Neural cell (in vitro differentiated cells): ENCODE measurements at regions not wholly inside any gene's neighbourhood (a gene's known extent, or its start where the extent isn't known, plus 50 kb on each side); places are given as distances from the start of the nearest gene placed in this dataset.
"Not testable (repeated sequence)": the region's sequence is repeated elsewhere in the genome, so short reads cannot be mapped to it uniquely, and the experiment has no call there.

Experiments used
- H2AFZ ChIP-seq: fragments of 200-600, 300-800 bp; sonication (generic), shearing (Covaris generic); 2 replicates; pipeline ENCODE4 v1.6.0; 2014; ENCODE audit warnings: low read depth, mild to moderate bottlenecking, antibody characterized with exemption, low read length, moderate library complexity
- H3F3A ChIP-seq: fragments of 200-600 bp; shearing (Covaris generic); 2 replicates; pipeline ENCODE4 v1.6.1; 2016; ENCODE audit warnings: mild to moderate bottlenecking, moderate library complexity, mixed read lengths, antibody characterized with exemption, low read length; ENCODE audit not compliant: insufficient read depth, poor library complexity, severe bottlenecking
- H3K27ac ChIP-seq: fragments of 200-600, 300-800 bp; sonication (generic), shearing (Covaris generic); 2 replicates; pipeline ENCODE4 v1.5.1; 2014; ENCODE audit warnings: mild to moderate bottlenecking, low read length, moderate library complexity
- H3K27me3 ChIP-seq: fragments of 300-800, 200-600 bp; sonication (generic), shearing (Covaris generic); 2 replicates; pipeline ENCODE4 v1.6.0; 2014; ENCODE audit warnings: mild to moderate bottlenecking, low read depth, low read length, moderate library complexity; ENCODE audit not compliant: insufficient read depth
- H3K36me3 ChIP-seq: fragments of 300-800, 200-600 bp; sonication (generic), shearing (Covaris generic); 2 replicates; pipeline ENCODE4 v1.5.1; 2014; ENCODE audit warnings: mild to moderate bottlenecking, antibody characterized with exemption, low read length, moderate library complexity; ENCODE audit not compliant: insufficient read depth
- H3K4me2 ChIP-seq: fragments of 300-800, 200-600 bp; sonication (generic), shearing (Covaris generic); 2 replicates; pipeline ENCODE4 v1.6.0; 2014; ENCODE audit warnings: mild to moderate bottlenecking, low read length
- H3K4me3 ChIP-seq: fragments of 300-800, 200-600 bp; sonication (generic), shearing (Covaris generic); 2 replicates; pipeline ENCODE4 v1.5.1; 2014; ENCODE audit warnings: mild to moderate bottlenecking, low read length, moderate library complexity
- H3K79me2 ChIP-seq: fragments of 200-600 bp; shearing (Covaris generic); replicated peaks from 2 replicates; pipeline ENCODE4 v1.6.0; 2014; ENCODE audit warnings: mild to moderate bottlenecking, low read length, moderate library complexity; ENCODE audit not compliant: insufficient read depth
- H3K9ac ChIP-seq: fragments of 300-800, 200-600 bp; sonication (generic), shearing (Covaris generic); 2 replicates; pipeline ENCODE4 v1.6.1; 2016; ENCODE audit warnings: mild to moderate bottlenecking, low read length, mixed read lengths
- H3K9me2 ChIP-seq: fragments of 200-600 bp; shearing (Covaris generic); 2 replicates; pipeline ENCODE4 v1.6.1; 2016; ENCODE audit warnings: mild to moderate bottlenecking, low read length, mixed read lengths; ENCODE audit not compliant: insufficient read depth
- H3K9me3 ChIP-seq: fragments of 200-600, 300-800 bp; sonication (generic), shearing (Covaris generic); 2 replicates; pipeline ENCODE4 v1.6.1; 2016; ENCODE audit warnings: mild to moderate bottlenecking, mixed run types, low read length, moderate library complexity, mixed read lengths
- H4K20me1 ChIP-seq: fragments of 200-600 bp; shearing (Covaris generic); 2 replicates; pipeline ENCODE4 v1.6.1; 2016; ENCODE audit warnings: mild to moderate bottlenecking, mixed run types; ENCODE audit not compliant: insufficient read depth
- CTCF ChIP-seq: fragments of 450-650 bp; IDR thresholded peaks from 2 replicates; pipeline ENCODE4 v1.5.1; 2014; ENCODE audit warnings: antibody characterized with exemption, mild to moderate bottlenecking, moderate library complexity; ENCODE audit not compliant: poor library complexity, severe bottlenecking
- EP300 ChIP-seq: fragments of 450-650 bp; conservative IDR thresholded peaks from 2 replicates; pipeline ENCODE4 v1.6.1; 2014; ENCODE audit warnings: antibody characterized with exemption, mild to moderate bottlenecking, moderate library complexity; ENCODE audit not compliant: poor library complexity, severe bottlenecking
- EZH2 ChIP-seq: fragments of 200-600, 300-800 bp; shearing (Covaris generic), sonication (generic); IDR thresholded peaks from 2 replicates; pipeline ENCODE4 v1.6.1; 2014; ENCODE audit warnings: antibody characterized with exemption, low read length, borderline replicate concordance, mild to moderate bottlenecking; ENCODE audit not compliant: insufficient read depth, poor library complexity, severe bottlenecking
- MXI1 ChIP-seq: fragments of 450-650 bp; conservative IDR thresholded peaks from 2 replicates; pipeline ENCODE4 v1.6.1; 2014; ENCODE audit warnings: antibody characterized with exemption, mild to moderate bottlenecking; ENCODE audit not compliant: poor library complexity, severe bottlenecking
- POLR2AphosphoS5 ChIP-seq: IDR thresholded peaks from 2 replicates; pipeline ENCODE4 v1.6.1; 2012
- RAD21 ChIP-seq: fragments of 450-650 bp; conservative IDR thresholded peaks from 2 replicates; pipeline ENCODE4 v1.6.1; 2014; ENCODE audit warnings: antibody characterized with exemption, mild to moderate bottlenecking, moderate library complexity
- REST ChIP-seq: IDR thresholded peaks from 2 replicates; pipeline ENCODE4 v1.6.1; 2012; ENCODE audit warnings: borderline replicate concordance
- SMC3 ChIP-seq: fragments of 450-650 bp; conservative IDR thresholded peaks from 2 replicates; pipeline ENCODE4 v1.6.1; 2014; ENCODE audit warnings: antibody characterized with exemption, mild to moderate bottlenecking, moderate library complexity; ENCODE audit not compliant: poor library complexity
- TAF1 ChIP-seq: IDR thresholded peaks from 2 replicates; pipeline ENCODE4 v1.6.1; 2012; ENCODE audit warnings: low read depth

GRCh38 chr16:26413780-26414179 is 652.9 kb upstream of the C16orf82 start:
- Histone ChIP-seq H3K36me3 (no peaks in the 10 kb centered on the region), H3K27me3 (no peaks in the 10 kb centered on the region), H3K9ac (peak overlapping the region; percentile 35), H3K9me2 (no peaks in the 10 kb centered on the region), H3K4me2 (peak overlapping the region; percentile 22), H2AFZ (no peak overlapping the region), H3K9me3 (no peaks in the 10 kb centered on the region), H4K20me1 (no peaks in the 10 kb centered on the region), H3K79me2 (no peaks in the 10 kb centered on the region), H3K4me3 (peak overlapping the region; percentile 34), H3F3A (no peaks in the 10 kb centered on the region), H3K27ac (peak overlapping the region; percentile 74)
- TF ChIP-seq REST: no peak
- TF ChIP-seq RAD21: peak; percentile 55
- TF ChIP-seq CTCF: no peak
- peak; percentile 41 for TF ChIP-seq MXI1
- TF ChIP-seq EZH2: no peak
- peak; percentile 80 for TF ChIP-seq EP300
- peak; percentile 52 for TF ChIP-seq SMC3
- peak; percentile 69 for TF ChIP-seq POLR2AphosphoS5
- TF ChIP-seq TAF1: no peak

- H3K79me2 ChIP-seq, H3F3A ChIP-seq, H2AFZ ChIP-seq, H3K9me3 ChIP-seq, H3K4me3 ChIP-seq, H3K4me2 ChIP-seq, H4K20me1 ChIP-seq, H3K9me2 ChIP-seq, H3K27me3 ChIP-seq, H3K9ac ChIP-seq, H3K27ac ChIP-seq, H3K36me3 ChIP-seq: not testable (repeated sequence)
Measured at GRCh38 chr16:26419458-26419857, 647.3 kb upstream of the C16orf82 start.

- Histone ChIP-seq H3F3A (no peaks in the 10 kb centered on the region), H2AFZ (no peak overlapping the region), H3K9ac (no peak overlapping the region), H3K36me3 (no peaks in the 10 kb centered on the region), H3K9me3 (no peaks in the 10 kb centered on the region), H3K4me2 (no peak overlapping the region), H3K27me3 (no peaks in the 10 kb centered on the region), H3K79me2 (no peaks in the 10 kb centered on the region), H4K20me1 (no peaks in the 10 kb centered on the region), H3K4me3 (no peak overlapping the region), H3K9me2 (no peaks in the 10 kb centered on the region), H3K27ac (no peak overlapping the region)
- TF ChIP-seq CTCF (no peak), REST (no peak), EZH2 (no peak), MXI1 (no peak), SMC3 (no peak), POLR2AphosphoS5 (no peak), EP300 (no peak), TAF1 (no peak), RAD21 (no peak)
Measured at GRCh38 chr16:26430618-26431017, 636.1 kb upstream of the C16orf82 start.
